Suprapubic skin (tissue), 4 donors: ENCODE measurements at regions not wholly inside any gene's neighbourhood (a gene's known extent, or its start where the extent isn't known, plus 50 kb on each side); places are given as distances from the start of the nearest gene placed in this dataset.

Experiments used
- EP300 ChIP-seq: sonication (generic); formaldehyde crosslinking; IDR thresholded peaks from one replicate; pipeline ENCODE4 v1.6.1; 2017; ENCODE audit warnings: antibody characterized with exemption
- POLR2A ChIP-seq, 2 donors: fragments of 450-650 bp; IDR thresholded peaks; one replicate each; pipeline ENCODE4 v1.6.1; 2017; ENCODE audit warnings: antibody characterized with exemption in 2 of 2, mild to moderate bottlenecking in 2 of 2, moderate library complexity in 2 of 2
- POLR2AphosphoS5 ChIP-seq, 3 donors: sonication (generic); formaldehyde crosslinking; IDR thresholded peaks; one replicate each; pipeline ENCODE4 v1.6.1; 2017; ENCODE audit warnings: antibody characterized with exemption in 3 of 3
- TF ChIP-seq, protein P1 (sequence below), 2 donors: fragments of 200-600 bp in 1 of 2; fragments of 450-650 bp in 1 of 2; sonication (generic) in 1 of 2; IDR thresholded peaks; one replicate each; pipeline ENCODE4 v1.5.1; 2016 to 2019; ENCODE audit warnings: antibody characterized with exemption in 2 of 2, mild to moderate bottlenecking in 1 of 2, moderate library complexity in 1 of 2

DNA sequence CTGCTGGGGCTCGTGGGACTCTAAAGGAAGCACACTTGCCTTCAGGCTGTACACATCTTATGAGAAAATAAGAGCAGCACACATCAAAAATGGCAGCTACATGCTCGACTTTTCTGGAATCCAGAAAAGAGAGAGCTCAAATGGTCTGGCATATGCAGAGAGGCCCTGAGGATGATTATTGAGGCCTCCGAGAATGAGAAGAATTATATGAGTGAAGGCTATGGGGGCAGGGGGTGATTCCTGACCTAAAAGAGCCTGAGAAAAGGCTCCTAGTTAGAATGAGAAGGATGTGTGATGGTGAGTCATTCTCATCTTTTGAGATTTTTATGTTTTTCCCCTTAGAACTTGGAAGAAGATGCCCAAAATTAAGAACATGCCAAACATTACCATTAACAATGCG is 97.1 kb downstream of the HSPH1 start:
- no peak for TF ChIP-seq POLR2AphosphoS5 (IDR thresholded peaks at IDR 0.05)
- TF ChIP-seq POLR2A (IDR thresholded peaks at IDR 0.05): no peak
- TF ChIP-seq, protein P1, sequence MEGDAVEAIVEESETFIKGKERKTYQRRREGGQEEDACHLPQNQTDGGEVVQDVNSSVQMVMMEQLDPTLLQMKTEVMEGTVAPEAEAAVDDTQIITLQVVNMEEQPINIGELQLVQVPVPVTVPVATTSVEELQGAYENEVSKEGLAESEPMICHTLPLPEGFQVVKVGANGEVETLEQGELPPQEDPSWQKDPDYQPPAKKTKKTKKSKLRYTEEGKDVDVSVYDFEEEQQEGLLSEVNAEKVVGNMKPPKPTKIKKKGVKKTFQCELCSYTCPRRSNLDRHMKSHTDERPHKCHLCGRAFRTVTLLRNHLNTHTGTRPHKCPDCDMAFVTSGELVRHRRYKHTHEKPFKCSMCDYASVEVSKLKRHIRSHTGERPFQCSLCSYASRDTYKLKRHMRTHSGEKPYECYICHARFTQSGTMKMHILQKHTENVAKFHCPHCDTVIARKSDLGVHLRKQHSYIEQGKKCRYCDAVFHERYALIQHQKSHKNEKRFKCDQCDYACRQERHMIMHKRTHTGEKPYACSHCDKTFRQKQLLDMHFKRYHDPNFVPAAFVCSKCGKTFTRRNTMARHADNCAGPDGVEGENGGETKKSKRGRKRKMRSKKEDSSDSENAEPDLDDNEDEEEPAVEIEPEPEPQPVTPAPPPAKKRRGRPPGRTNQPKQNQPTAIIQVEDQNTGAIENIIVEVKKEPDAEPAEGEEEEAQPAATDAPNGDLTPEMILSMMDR (IDR thresholded peaks at IDR 0.05): no peak
- no peak for TF ChIP-seq EP300
